GM18517 (cell line): ENCODE measurements at regions not wholly inside any gene's neighbourhood (a gene's known extent, or its start where the extent isn't known, plus 50 kb on each side); places are given as distances from the start of the nearest gene placed in this dataset.
"Not testable (repeated sequence)": the region's sequence is repeated elsewhere in the genome, so short reads cannot be mapped to it uniquely, and the experiment has no call there.

Experiments used
- ATAC-seq: cut with Tn5 transposase; IDR thresholded peaks from one replicate; pipeline ENCODE4 v1.9.1; 2021; ENCODE audit warnings: mild to moderate bottlenecking, moderate library complexity; ENCODE audit not compliant: unreplicated experiment

DNA sequence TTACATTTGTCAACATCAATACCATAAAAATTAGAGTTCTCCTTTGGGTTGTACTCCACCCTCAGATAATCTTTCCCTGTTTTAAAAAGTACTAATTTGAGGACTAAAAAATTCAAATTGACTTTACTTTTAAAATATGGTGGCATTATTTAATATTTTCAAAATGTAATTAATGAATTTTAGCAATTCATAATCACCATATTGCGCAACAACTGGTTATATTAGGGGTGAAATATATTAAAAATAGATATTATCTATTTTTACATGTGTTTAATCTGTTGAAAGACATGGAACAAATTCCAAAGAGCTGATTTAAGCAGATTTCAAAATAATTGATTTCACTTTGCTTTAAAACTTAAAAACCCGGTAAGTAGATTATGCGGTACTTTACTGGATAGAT is 236.6 kb upstream of the NOL4 start:
- ATAC-seq = no peak

DNA sequence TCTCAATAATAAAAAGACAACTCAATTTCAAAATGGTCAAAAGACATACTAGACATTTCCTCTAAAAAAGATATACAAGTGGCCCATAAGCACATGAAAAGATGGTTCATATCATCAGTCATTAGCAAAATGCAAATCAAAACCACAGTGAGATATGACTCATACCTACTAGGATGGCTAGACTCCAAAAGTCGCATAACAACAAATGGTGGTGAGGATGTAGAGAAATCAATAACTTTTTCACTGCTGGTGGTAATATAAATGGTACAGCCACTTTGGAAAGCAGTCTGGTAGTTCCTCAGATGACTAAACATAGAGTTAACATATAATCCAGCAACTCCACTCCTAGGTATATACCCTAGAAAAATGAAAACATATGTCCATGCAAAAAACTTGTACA is 242.3 kb upstream of the NOL4 start:
- ATAC-seq = peak; percentile 77

DNA sequence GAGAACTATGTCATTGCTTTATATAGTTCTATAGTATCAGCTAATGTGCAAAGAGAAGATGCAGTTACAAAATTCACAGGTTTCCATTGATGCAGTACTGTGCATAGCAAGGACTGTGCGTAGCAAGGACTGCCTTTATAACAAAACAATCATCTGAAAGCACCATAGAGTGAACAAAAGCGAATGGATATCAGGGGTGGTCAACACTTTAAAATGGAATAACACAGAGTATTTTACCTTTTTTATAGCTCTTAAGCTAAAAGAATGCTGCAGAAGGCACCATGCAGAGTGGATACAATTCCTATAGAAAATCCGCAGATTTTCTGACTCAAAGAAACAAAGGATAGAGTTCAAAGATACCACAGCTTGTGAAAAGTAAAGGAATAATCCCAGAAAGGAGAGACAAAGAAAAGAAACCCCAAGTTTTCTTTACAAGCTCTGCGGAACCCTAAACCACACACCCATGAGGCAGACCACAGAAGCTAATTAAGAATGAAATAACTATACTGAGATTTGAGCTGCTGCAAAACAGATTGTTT is 229.9 kb upstream of the DTNA start:
- ATAC-seq = no peak

DNA sequence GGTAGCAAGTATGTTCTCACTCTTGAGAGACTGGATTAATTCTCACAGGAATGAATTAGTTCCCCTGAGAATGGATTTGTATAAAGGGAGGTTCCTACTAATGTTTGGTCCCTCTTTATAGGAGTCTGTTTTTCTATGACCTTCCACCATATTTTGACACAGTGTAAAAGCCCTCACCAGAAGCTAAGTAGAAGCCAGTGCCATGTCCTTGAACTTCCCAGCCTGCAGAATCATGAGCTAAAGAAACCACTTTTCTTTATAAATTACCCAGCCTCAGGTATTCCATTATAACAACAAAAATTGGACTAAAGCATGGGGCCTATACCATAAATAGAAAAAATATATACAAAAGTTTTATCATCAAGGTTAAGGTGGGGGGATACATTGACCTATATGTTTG is 227.9 kb upstream of the DTNA start:
- no peak for ATAC-seq

DNA sequence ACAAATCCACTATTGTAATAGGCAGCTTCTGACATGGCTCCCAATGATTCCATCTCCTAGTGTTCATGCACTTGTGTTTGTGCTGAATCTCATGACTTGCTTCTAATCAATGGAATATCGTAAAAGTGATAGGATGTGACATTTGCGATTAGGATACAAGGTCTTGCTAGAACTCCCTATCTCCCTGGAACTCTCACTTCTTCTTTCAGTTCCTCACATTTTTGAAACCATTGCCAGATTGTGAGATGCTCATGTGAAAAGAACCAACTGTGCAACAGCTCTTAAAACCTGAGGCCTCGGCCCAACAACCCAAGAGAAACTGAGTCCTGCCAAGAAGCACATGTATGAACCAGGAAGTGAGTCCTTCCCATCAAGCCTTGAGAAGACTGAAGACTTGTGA is 226.9 kb upstream of the DTNA start:
- no peak for ATAC-seq

- no peak for ATAC-seq
Observed at GRCh38 chr18:34491719-34492118, 218.4 kb upstream of the DTNA start.

GRCh38 chr18:34492652-34493051 is 217.4 kb upstream of the DTNA start:
- ATAC-seq = no peak

GRCh38 chr18:34493099-34493544 is 217.0 kb upstream of the DTNA start:
- ATAC-seq = peak; percentile 62

DNA sequence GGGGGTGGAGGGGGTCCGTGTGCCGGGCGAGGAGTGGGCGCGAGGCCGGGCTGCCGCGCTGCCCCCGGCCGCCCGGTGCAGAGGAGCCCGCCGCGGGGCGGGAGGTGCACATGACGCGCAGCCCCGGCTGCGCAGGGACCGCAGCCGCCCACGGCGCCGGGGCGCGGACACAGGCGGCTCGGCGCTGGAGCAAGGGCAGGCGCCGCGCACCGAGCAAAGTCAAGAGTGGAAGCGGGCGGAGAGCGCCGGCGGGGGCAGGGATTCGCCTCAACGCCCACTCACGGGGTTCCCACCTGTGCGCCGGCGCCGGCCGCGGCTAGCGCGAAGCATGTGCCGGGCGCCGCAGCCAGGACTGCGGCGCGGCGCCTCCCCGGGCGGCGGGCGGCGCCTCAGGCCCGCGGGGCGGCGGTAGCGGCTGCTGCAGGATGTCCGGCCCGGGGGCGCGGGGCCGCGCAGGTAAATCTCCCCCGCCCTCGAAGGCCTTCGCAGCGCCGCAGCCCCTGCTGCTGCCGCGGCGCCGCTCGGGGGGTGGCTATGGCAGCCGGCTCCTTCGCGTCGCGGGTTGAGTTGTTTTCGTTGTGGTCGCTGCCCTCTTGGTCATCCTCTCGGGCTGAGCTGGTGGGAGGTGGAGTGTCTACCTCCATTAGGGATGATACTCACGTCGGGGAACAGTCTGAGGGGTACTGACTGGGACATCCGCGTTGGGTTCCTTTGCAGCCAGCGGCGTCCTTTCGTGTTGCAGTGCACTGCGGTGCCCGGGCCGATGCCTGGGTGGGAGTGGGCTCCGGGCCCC is 216.3 kb upstream of the DTNA start:
- ATAC-seq = peak; percentile 59

GRCh38 chr18:34494359-34494696 is 215.8 kb upstream of the DTNA start:
- ATAC-seq = no peak

DNA sequence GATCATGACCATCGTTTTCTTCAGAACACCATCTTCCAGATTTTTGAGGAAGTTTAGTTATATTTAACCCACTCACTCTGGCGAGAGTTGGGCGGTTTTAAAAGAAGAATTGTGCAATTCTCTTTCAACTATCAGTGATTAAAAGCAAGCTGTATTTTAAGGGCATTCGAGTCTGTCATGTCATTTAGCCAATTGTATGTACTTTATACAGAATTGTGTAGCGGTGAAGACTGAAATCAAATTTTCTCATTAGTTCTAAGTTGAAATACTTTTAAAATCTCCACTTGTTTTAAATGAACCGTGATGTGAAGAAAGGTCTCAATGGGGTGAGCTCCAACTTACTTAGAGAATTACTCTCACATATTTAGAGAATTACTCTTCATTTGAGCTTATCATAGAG is 214.6 kb upstream of the DTNA start:
- no peak for ATAC-seq

DNA sequence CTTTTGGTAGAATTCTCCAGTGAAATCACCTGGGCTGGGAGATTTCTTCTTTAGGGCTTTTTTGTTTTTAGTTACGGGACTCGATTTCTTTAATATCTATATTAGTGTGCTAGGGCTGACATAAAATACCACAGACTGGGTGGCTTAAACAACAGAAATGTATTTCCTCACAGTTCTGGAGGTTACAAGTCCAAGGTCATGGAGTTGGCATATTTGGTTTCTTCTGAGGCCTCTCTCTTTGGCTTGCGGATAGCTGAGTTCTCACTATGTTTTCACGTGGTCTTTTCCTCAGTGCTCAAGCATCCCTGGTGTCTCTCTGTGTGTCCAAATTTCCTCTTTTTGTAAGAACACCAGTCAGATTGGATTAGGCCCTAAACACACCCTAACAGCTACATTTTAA is 208.5 kb upstream of the DTNA start:
- ATAC-seq = no peak

- no peak for ATAC-seq
Observed at GRCh38 chr18:34506198-34506597, 203.9 kb upstream of the DTNA start.

- no peak for ATAC-seq
Observed at GRCh38 chr18:34509163-34509562, 200.9 kb upstream of the DTNA start.

GRCh38 chr18:34509879-34510586 is 200.1 kb upstream of the DTNA start:
- ATAC-seq = no peak

DNA sequence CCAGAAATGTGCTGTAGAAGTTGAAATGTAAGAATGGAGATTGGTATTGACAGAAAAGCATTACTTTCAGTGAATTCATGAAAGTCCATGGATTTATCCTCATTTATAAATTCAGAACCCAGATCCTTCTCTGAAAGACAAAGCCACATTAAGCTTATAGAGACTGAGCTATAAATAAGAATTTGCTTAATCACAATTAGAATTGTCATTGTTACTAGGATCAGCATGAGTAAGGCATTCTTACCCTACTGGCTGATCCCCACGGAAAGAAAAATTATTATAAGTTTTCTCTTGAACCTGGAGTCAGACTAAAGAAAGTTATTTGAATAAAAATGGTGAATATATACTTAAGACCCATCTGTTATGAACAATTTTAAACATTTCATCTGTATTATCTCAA is 199.2 kb upstream of the DTNA start:
- ATAC-seq = no peak

- ATAC-seq = no peak
Observed at GRCh38 chr18:34511435-34511834, 198.7 kb upstream of the DTNA start.

GRCh38 chr18:34511879-34512278 is 198.2 kb upstream of the DTNA start:
- no peak for ATAC-seq

DNA sequence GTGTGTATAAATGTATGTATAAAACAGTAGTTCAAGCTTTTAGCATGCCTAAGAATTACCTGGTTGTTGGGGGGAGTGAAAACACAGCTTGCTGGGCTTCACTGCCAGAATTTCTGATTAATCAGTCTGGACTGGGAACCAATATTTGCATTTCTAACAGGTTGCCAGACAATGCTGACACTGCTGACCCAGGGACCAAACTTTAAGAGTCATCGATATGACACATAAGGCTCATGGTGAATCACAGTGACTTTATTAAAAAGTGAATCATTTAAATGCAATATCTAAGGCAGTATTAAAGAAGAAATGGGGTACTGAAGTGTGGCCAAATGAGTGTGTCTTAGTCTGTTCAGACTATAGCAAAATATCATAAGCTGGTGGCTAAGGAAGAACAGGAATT is 195.9 kb upstream of the DTNA start:
- no peak for ATAC-seq

DNA sequence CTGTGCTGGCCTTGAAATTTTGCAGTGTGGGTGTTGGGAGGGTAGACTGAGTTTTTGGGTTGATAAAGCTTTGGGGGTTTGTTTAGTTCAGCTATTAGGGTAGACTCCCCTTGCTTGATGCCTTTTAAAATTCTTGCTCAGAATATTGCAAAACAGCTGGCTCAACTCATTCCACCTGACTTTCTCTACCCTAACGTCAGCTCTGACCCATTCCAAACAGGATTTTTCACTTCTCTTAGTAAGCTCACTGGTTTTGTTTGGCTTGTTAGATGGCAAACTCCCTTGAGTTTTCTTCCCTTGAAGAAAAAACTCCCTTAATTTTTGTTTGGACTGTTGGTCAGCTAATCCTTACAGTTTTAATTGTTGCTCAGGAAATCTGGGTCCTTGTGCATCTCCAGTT is 195.1 kb upstream of the DTNA start:
- no peak for ATAC-seq

DNA sequence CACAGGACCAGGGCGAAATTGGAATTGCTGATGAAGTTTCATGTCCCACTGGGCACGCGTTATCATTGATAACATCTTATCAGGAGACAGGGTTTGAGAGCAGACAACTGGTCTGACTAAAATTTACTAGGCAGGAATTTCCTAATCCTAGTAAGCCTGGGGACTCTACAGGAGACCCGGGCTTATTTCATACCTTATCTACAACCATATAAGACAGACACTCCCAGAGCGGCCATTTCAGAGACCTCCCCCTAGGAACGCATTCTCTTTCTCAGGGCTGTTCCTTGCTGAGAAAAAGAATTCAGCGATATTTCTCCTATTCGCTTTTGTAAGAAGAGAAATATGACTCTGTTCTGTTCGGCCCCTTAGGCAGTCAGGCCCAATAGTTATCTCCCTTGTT is 193.7 kb upstream of the DTNA start:
- not testable (repeated sequence) for ATAC-seq

DNA sequence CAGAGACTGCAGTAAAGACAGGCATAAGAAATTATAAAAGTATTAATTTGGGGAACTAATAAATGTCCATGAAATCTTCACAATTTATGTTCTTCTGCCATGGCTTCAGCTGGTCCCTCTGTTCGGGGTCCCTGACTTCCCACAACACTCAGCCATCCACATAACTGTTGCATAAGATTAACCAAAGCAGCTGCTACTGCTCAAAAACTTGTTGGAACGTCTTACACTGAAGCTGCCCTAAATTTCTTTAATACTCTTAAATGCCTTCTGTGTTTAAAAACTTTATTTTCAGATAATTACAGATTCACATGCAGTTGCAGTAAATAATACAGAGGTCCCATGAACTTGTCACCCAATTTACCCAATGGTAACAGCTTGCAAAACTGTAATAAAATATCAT is 193.1 kb upstream of the DTNA start:
- ATAC-seq = not testable (repeated sequence)
